ENCODE measurements at regions not wholly inside any gene's neighbourhood (a gene's known extent, or its start where the extent isn't known, plus 50 kb on each side); places are given as distances from the start of the nearest gene placed in this dataset.

DNA sequence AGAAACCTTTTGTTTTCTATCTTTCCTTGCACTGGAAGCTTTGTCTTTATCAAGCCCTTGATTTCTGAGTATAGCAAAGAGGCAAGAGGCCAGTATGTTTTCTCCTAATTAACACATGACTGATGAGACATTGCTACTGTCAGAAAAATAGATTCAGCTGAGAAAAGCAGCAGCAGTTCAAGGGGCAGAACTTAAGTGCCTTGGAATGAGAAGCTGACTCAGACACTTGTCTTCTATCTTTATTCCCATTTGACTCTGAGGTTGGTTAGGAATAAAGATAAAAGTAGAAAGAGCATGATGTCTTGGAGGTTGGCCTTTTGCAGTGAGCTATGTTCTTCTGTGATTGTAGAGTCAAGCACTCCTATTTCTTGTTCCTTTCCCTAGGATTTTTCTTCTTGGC, 79.1 kb upstream of the MAN1A1 start:
- CTCF ChIA-PET, result no interaction called here
- TF ChIP-seq POLR2AphosphoS5 (IDR thresholded peaks at IDR 0.05; ENCODE audit: low read depth, low read length), result no peak
- TF ChIP-seq, protein P1, sequence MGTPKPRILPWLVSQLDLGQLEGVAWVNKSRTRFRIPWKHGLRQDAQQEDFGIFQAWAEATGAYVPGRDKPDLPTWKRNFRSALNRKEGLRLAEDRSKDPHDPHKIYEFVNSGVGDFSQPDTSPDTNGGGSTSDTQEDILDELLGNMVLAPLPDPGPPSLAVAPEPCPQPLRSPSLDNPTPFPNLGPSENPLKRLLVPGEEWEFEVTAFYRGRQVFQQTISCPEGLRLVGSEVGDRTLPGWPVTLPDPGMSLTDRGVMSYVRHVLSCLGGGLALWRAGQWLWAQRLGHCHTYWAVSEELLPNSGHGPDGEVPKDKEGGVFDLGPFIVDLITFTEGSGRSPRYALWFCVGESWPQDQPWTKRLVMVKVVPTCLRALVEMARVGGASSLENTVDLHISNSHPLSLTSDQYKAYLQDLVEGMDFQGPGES (IDR thresholded peaks at IDR 0.05; ENCODE audit: low read depth, low read length), result no peak
- TF ChIP-seq FOSL2 (IDR thresholded peaks at IDR 0.05; ENCODE audit: borderline replicate concordance, low read depth), result no peak
- TF ChIP-seq USF1 (IDR thresholded peaks at IDR 0.05; ENCODE audit: borderline replicate concordance, low read depth), result no peak
- TF ChIP-seq MXI1 (IDR thresholded peaks at IDR 0.05; ENCODE audit: low read depth, low read length), result no peak
- TF ChIP-seq RCOR1 (IDR thresholded peaks at IDR 0.05; ENCODE audit: low read length), result no peak
- TF ChIP-seq, protein P2, sequence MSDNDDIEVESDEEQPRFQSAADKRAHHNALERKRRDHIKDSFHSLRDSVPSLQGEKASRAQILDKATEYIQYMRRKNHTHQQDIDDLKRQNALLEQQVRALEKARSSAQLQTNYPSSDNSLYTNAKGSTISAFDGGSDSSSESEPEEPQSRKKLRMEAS (IDR thresholded peaks at IDR 0.05; ENCODE audit: low read depth), result no peak
- TF ChIP-seq GABPA (IDR thresholded peaks at IDR 0.05; ENCODE audit: low read depth), result no peak
- TF ChIP-seq, protein P3, sequence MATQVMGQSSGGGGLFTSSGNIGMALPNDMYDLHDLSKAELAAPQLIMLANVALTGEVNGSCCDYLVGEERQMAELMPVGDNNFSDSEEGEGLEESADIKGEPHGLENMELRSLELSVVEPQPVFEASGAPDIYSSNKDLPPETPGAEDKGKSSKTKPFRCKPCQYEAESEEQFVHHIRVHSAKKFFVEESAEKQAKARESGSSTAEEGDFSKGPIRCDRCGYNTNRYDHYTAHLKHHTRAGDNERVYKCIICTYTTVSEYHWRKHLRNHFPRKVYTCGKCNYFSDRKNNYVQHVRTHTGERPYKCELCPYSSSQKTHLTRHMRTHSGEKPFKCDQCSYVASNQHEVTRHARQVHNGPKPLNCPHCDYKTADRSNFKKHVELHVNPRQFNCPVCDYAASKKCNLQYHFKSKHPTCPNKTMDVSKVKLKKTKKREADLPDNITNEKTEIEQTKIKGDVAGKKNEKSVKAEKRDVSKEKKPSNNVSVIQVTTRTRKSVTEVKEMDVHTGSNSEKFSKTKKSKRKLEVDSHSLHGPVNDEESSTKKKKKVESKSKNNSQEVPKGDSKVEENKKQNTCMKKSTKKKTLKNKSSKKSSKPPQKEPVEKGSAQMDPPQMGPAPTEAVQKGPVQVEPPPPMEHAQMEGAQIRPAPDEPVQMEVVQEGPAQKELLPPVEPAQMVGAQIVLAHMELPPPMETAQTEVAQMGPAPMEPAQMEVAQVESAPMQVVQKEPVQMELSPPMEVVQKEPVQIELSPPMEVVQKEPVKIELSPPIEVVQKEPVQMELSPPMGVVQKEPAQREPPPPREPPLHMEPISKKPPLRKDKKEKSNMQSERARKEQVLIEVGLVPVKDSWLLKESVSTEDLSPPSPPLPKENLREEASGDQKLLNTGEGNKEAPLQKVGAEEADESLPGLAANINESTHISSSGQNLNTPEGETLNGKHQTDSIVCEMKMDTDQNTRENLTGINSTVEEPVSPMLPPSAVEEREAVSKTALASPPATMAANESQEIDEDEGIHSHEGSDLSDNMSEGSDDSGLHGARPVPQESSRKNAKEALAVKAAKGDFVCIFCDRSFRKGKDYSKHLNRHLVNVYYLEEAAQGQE (IDR thresholded peaks at IDR 0.05; ENCODE audit: low read depth, low read length), result no peak
- no peak for TF ChIP-seq RFX5 (IDR thresholded peaks at IDR 0.05; ENCODE audit: low read length)
- TF ChIP-seq FOXJ3 (CRISPR knock-in tag; IDR thresholded peaks at IDR 0.05), result no peak
- no peak for TF ChIP-seq EP300 (IDR thresholded peaks at IDR 0.05; ENCODE audit: borderline replicate concordance in 1 of 2, low read depth in 1 of 2, low read length in 1 of 2)
- TF ChIP-seq SMC3 (IDR thresholded peaks at IDR 0.05; ENCODE audit: low read depth, low read length), result no peak
- TF ChIP-seq, protein P4, sequence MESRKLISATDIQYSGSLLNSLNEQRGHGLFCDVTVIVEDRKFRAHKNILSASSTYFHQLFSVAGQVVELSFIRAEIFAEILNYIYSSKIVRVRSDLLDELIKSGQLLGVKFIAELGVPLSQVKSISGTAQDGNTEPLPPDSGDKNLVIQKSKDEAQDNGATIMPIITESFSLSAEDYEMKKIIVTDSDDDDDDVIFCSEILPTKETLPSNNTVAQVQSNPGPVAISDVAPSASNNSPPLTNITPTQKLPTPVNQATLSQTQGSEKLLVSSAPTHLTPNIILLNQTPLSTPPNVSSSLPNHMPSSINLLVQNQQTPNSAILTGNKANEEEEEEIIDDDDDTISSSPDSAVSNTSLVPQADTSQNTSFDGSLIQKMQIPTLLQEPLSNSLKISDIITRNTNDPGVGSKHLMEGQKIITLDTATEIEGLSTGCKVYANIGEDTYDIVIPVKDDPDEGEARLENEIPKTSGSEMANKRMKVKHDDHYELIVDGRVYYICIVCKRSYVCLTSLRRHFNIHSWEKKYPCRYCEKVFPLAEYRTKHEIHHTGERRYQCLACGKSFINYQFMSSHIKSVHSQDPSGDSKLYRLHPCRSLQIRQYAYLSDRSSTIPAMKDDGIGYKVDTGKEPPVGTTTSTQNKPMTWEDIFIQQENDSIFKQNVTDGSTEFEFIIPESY (IDR thresholded peaks at IDR 0.05; ENCODE audit: borderline replicate concordance, low read depth), result no peak
- no peak for TF ChIP-seq RXRA (IDR thresholded peaks at IDR 0.05; ENCODE audit: borderline replicate concordance, low read depth)
- no peaks in the 10 kb centered on the region for H3K9me3 ChIP-seq
- H3K4me2 ChIP-seq, result no peak overlapping the region
- no peak overlapping the region for H3K9ac ChIP-seq
- POLR2A ChIA-PET, result no interaction called here
- no peaks in the 10 kb centered on the region for H3K4me1 ChIP-seq (ENCODE audit: control insufficient read depth in 1 of 2, insufficient read depth in 2 of 2, low read depth in 1 of 2, low read length in 1 of 2)
- H3K9me2 ChIP-seq, result no peaks in the 10 kb centered on the region
- H2AFZ ChIP-seq (ENCODE audit: low read depth), result no peak overlapping the region
- H3K27me3 ChIP-seq (ENCODE audit: insufficient read depth), result no peaks in the 10 kb centered on the region
- no peak for DNase-seq
- no peaks in the 10 kb centered on the region for H3K36me3 ChIP-seq (replicated peaks in 1 of 2; ENCODE audit: control insufficient read depth in 1 of 2, insufficient read depth in 2 of 2, low read length in 1 of 2)
- no peaks in the 10 kb centered on the region for H4K20me1 ChIP-seq (ENCODE audit: insufficient read depth)
- H3K27ac ChIP-seq (ENCODE audit: low read depth in 2 of 2, low read length in 1 of 2), result no peak overlapping the region
- H3K79me2 ChIP-seq (ENCODE audit: insufficient read depth), result no peaks in the 10 kb centered on the region
- no peak overlapping the region for H3K4me3 ChIP-seq (ENCODE audit: low read depth in 2 of 2, low read length in 1 of 2)
- no peaks in the 10 kb centered on the region for H3F3A ChIP-seq (replicated peaks; ENCODE audit: insufficient read depth)
